ENCODE measurements at regions not wholly inside any gene's neighbourhood (a gene's known extent, or its start where the extent isn't known, plus 50 kb on each side); places are given as distances from the start of the nearest gene placed in this dataset.
"Not testable (repeated sequence)": the region's sequence is repeated elsewhere in the genome, so short reads cannot be mapped to it uniquely, and the experiment has no call there.

DNA sequence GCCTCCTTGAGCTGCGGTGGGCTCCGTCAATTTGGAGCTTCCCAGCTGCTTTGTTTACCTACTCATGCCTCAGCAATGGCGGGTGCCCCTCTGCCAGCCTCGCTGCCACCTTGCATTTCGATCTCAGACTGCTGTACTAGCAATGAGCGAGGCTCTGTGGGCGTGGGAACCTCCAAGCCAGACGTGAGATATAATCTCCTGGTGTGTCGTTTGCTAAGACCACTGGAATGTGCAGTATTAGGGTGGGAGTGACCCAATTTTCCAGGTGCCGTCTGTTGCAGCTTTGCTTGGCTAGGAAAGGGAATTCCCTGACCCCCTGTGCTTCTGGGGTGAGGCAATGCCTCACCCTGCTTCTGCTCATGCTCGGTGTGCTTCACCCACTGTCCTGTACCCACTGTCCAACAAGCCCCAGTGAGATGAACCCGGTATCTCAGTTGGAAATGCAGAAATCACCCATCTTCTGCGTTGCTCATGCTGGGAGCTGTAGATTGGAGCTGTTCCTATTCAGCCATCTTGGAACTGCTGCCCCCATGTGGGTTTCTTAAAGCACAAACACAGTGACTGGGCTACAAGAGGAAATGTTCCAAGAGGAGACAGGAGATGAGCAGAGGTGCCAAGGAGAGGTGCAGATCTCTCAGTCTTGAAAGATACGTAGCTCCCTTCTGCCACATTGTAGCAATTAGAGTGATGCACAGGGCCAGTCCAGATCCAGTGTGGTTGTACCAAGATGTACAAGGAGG is 193.0 kb upstream of the IGFBP7 start:
- no peak for DNase-seq

DNA sequence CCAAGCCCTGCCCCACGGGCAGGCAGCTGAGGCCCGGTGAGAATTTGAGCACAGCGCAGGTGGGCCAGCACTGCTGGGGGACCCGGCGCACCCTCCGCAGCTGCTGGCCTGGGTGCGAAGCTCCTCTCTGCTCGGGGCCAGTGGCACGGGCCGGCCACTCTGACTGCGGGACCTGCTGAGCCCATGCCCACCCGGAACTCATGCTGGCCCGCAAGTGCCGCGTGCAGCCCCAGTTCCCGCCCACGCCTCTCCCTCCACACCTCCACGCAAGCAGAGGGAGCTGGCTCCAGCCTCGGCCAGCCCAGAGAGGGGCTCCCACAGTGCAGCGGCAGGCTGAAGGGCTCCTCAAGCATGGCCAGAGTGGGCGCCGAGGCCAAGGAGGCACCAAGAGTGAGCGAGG is 190.1 kb upstream of the IGFBP7 start:
- DNase-seq: not testable (repeated sequence)

DNA sequence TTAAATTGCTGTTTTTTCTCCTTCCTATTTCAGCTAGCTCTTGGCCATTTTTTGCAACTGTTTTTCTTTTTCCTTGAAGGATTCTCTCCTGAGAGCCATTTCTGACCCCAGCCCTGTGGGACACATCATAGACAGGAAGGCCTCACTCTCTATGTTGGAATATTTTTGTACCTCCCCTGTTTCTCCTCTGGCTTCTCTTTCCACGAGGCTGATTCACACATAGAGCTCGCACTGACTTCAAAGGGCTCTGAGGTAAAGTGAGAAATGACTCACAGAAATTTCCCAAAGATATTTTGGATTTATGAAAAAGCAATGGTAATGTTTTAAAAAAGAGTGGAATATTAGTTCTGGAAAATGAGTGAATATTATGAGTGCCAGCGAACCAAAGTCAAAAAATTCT is 181.7 kb upstream of the IGFBP7 start:
- no peak for DNase-seq

DNA sequence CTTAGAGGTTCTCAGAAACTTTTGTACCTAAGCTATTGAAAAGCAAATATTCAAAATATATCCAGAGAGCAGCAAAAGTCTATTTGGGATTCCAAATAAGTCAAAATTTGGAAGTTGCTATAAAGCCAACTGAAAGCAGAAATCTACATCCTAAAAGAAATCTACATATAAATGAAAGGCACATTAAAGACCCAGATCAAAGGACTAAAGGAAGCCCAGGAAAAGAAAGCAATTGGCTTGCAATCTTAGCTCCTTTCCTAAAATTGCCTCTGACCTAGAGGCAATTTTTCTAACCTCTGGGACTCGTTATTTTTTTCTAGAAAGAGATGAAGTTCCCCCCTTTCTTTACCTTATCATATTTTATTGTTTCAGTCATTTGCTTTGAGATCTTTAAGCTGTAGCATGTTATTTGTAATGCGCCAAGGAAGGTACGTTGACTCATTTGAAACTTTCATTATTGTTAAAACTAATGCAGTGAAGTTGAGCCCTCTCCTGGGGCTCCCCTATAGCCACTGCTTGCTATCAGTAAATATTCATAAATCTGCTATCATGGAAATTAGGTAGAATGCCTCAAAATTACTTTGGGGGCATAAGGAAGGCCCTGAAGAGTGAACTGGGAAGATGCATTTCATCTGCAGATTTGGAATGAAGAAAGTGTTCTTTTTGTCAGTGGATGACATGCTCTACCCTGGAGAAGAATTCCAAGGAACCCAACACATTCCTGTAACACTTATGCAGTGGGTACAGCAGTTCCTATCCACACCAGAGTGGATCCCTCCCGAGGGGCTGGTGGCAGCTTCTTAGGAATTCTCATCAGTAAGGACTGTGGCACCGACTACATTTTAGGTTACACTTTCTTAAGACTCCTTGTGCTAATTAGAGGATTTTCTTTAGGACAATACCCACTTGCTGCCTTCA is 177.8 kb upstream of the IGFBP7 start:
- no peak for DNase-seq

DNA sequence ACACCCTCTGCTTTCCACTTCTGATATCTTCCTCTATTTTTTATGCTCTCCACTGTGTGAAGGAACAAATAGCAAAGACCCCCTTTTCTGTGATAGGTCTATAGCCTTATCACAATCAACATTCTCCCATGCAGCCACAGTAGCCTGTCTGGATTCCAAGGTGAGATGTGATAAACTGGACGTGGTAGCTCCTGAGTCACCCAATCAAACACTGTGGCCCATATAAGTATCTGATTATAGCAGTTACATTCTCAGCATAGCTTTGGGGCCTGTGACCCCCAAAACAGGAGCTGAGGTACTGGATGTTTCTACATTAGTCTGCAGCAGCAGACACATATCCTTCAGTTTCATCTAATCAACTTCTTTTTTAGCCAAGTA is 172.7 kb upstream of the IGFBP7 start:
- no peak for DNase-seq

DNA sequence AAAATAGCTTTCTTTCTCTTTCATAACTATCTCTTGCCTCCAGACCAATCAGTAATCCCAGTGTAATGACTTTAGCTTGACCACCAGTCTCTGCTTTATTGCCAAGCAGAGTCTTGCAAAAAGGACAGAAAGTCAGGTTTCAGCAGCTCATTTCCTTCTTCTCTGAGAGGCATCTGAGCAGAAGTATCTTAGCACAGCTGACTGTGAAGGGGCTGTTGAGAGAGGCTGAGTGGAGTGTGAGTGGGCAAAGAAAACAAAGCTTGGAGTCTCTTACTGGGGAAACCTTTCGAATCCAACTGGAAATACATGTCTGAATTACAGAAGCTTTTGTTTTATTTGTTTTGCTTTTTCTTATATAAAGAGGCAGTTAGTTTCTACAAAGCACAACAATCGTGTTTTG is 170.3 kb upstream of the IGFBP7 start:
- no peak for DNase-seq

DNA sequence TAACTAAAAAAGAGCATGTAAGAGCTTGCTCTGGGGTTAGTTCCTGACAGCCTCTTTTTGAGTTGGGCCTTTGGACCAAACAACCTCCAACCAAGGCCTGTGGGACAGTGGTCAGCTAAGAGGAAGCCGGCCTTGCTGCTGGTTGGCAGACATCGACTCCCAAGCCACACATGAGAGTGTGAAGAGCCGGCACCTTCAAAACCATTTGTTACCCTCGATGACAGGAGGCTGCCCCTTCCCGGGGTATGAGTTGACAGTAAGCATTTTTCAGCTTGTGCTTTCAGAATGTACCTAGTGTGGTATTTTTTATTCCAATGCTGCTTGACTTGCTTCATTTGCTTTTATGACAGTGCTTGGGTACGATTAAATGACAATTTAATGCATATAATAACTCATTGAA is 168.6 kb upstream of the IGFBP7 start:
- no peak for DNase-seq

DNA sequence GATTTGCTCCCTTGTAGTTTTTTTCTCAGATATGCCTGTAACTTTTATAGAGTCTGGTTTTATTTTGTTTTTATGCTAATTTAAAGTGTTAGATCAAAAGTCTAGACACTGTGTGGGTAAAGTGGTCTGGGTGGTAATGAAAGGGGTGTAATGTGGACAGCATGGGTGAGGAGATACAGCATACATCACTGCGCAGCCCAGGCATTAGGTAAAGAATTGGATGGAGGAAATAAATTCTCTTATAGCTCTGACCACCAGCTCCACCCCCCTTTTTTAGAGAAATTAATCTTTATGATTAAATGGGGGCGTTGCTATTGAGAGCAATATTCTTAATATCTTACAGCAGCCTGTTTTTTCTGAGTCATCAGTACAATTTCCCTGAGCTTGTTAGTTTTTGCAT is 163.9 kb upstream of the IGFBP7 start:
- no peak for DNase-seq

DNA sequence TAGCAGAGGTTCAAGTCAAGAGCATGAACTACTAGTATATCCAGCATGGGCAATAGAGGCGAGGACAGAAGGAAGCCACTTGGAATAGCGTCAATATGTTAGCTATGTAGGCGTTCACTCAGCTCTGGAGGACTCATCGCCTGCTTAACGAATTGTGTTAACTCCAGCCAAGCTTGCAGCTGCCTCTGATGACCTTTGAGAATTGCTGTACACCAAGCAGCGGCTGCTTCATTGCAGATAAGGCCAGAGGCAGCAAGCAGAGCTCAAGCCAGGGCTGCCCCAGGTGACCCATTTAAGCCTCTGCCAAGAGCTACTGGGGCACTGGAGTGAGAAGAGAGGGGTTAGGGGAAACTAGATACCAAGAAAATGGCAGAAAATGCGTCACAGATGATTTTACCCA is 160.2 kb upstream of the IGFBP7 start:
- DNase-seq: no peak

DNA sequence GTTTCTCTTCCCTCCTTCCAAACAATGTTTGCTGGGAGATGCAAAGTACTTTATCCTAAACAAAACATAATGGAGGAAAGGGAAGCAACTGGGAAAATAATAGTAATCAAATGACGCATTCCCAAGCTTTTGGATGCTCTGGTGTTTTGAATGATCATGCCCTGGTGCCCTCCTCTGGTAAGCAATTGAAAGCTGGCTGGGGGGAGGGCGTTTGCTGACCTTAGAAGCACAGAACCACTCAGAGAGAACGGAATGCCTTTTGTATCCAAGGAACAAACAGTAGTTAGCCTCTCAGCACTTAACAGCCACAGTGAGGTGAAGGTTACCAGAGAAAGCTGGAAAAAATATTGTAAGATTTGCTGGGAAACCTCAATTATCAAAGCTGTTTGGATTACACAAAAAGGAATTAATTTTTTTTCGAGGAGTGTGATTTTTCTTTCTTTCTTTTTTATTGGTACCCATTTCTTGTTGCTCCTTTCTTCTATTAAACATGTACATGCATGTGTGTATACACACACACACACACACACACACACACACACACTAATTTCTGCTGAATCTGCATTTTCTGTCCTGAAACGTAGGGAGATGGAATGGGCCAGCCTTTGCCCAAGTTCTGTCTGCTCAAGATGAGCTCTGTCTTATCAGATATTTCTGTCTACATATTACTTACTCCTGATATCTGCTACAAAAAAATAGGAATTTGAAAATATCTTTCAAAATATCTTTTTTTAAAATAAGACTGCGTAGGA is 155.8 kb upstream of the IGFBP7 start:
- no peak for DNase-seq

DNA sequence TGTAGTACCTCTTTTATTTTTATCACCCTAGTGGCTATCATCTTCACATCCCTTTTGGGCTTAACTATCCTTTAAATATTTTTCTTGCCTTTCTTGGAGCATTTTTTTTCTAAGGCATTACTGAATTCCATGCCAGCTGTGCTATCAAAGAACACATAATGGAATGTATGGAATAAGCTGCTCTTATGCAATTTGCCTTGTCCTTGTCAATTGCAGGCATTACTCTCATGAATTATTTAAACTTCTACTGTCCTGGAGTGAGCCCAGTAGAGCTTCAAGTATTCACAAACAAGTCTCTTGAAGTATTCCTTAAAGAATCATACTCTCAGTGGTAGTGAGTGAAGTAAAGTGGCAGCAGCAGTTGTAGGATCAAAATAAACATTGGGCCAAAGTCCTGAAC is 144.6 kb upstream of the IGFBP7 start:
- DNase-seq: no peak

DNA sequence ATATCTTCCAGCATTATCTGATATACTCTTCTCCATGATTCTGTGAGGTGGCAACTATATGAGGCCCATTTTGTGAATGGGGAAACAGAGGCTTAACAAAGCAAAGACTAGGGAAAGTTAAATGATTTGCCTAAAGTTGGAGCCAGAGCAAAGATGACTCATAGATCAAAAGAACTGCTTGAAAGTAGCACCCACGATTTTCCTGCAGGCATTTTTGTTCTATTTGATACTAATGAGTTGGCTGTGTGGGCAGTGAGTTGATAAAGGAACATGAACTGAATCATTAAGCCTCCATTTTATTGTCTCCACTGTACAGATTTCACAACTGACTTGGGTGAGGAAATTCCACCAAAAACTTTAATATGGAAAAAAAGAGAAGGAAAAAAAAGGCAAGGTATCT is 138.9 kb upstream of the IGFBP7 start:
- DNase-seq: no peak

DNA sequence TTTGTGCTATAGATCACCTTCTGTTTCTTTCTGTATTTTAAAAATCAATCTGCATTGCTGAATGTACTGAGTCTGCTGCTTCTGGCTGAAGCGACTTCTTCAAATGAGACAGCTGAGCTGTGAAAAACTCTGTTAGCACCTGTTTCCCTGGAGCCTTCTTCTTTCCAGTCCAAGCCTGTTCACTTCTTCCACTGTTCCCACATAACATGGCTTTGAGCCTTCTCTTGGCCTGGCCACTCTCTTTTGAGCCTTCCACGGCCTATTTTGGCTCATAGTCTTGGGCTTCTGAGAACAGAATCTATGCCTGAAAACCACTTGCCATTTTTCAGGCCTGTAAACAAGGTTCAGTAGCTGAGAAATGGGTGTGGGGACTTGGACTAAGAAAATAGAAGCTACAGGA is 132.9 kb upstream of the IGFBP7 start:
- no peak for DNase-seq

DNA sequence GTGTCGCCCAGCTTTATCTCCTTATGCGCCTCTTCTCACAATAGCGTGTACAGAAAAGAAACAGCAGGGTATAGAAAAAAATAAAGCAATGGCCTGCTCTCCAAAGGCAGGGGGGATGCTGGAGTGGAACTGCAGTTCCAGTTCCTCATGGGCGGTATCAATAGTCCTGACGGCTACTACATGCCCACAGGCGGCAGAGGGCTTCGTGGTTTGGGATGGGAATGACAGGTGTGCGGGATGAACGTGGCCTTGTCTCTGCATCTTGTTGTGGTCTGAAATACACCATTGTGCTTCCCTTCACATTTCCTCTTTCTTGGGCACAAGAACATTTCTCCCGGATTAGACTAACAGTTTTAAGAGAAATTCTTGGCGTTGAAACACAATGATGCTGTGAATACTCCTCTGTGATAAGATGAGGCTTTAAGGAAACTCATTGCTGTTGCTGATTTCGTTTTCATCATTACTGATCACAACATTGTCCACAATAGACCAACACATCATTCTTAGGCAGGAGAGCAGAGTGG is 124.1 kb upstream of the IGFBP7 start:
- no peak for DNase-seq

DNA sequence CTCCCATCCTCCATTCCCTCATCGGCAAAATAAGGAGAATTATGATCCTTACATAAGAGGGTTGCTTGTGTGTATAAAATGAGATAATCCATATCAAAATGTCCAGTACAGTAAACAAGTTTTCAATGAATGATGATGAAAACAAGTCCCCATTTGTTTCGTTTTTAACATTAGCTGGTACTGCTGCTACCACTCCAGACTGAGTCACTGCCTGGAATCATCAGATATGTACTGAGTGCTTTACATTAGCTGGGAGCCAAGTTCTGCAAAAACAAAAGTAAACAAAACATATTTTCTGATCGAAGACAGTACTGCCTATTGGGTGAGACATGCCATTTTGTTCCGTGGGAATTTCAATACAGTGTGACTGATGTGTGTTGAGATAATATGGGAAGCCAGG is 123.2 kb upstream of the IGFBP7 start:
- DNase-seq: no peak

DNA sequence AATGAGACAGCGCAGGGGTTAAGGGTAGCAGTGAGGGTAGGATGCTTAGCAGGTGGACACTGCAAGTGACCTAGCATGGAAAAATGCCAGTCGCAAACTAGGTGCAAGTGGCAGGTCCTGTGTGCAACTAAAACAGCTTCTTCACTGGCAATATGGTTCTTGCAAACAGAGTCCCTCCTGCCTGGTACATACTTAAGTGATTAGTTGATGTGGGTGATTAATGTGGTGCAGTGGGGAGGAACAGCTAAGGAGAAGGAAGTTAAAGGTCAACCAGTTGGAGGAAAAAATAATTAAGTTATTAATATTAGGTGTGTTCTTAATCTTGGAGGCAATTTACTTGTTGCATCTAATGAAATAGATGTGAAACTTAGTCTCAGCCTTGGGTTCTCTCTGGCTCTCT is 121.6 kb upstream of the IGFBP7 start:
- DNase-seq: no peak

DNA sequence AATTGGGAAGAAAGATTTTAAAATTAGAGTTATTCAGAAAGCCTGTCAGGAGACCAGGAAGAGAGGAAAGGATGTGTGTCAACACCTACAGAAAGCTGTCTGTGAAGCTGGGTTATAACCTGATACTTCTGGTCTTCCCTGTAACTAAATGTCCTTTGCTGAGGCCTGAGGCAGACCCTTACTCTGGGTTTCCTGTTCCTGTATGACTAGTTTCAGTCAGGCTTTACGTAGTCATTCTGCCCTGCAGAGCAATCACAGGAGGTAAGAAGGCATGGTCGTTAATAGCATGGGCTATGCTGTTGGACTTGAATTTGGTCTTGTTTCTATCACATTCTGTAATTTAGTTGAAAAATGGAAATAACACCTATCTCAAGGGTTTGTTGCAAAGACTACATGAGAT is 110.5 kb upstream of the IGFBP7 start:
- no peak for DNase-seq

DNA sequence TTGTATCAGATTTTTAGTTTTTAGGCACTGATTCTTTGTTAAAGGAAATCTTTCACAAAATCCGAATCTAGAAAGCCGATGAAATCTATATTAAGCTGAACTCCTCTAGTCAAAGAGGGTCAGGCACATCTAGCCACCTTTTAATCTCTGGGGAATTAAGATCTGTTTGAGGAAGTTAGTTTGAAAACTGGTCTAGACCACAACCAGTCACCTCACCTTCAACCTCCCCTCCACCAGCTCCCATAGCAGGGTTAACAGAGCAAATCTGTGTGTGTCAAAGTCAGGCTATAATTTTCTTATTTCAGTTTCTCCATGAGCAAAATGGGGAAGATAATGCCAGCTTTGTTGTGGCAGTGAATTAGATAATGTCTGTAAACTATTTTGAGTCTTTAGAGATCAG is 110.0 kb upstream of the IGFBP7 start:
- no peak for DNase-seq

DNA sequence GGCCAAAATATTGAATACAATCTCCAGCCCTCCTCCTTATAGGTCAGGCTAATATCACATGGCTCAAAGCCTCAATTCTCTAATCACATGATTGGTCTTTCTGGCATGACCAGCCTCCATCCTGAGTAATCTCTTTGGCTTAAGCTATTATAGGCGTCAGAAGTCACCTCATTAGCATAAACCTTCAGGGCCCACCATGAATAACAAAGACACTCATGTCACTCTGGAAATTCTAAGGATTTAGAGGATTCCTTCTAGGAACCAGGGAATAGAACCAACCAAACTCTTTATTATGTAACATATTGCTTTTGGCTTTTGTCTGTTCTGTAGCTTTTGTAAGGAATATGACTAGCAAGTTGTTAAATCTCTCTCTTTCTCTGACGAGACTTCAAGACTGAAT is 109.2 kb upstream of the IGFBP7 start:
- no peak for DNase-seq

DNA sequence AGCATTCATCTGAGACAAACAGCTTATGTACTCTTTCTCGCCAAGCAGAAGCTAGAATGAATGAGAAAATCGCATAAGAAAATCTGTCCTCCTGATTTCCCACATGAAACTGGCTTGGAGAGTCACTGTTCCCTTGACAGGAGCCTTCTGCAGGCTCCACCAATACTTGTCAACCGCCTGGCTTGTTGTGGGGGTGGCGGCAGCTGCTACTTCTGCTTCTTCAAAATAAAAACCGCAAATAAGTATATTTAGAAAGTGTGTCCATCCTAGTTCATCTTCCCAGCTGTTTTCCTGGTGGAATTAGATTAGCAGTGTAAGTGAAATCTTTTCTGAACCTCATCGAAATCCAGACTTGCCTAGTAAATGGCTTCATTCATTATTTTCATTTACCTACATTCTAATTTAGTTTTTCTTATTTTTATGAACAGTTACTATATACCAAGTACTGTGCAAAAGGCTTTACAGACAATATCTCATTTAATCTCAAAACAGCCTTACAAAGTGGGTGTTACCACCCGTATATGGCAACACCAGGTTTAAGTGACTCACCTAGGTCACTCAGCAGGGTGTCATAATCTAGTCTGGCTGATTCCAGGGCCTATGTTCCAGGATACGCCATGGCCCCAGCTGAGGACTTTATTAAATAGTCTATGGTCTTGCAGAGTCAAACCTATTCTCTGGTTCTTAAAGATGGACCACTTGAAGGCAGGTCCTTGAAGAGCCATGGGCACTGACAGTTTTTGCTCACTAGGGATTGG is 104.6 kb upstream of the IGFBP7 start:
- DNase-seq: no peak

DNA sequence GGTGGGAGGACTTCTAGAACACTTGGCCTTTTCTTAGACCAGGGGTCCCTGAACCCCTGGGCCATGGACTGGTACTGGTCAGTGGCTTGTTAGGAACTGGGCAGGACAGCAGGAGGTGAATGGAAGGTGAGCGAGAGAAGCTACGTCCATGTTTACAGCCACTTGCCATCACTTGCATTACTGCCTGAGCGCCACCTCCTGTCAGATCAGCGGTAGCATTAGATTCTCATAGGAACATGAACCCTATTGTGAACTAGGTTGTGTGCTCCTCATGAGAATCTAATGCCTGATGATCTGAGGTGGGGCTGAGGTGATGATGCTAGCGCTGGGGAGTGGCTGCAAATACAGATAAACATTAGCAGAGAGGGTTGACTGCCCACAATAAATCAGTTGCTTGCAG is 100.9 kb upstream of the IGFBP7 start:
- DNase-seq: no peak

DNA sequence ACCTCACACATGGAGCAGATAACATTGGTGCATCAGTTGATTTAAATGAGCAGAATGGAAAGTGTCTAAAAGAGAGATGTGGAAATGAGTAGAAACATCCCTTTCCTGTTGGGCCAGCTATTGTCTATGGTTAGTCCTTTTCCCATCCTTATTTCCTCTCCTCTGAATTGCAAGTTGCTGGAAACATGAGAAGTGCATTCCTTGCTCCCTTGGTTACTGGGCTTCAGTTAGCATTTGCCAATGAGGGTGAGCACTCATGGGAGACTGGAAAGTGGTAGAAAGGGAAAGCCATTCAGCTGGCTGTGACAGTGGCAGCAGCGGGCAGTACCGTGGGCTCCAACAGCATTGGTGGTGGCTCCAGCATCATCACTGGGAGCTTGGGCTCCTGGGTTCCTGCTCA is 96.0 kb upstream of the IGFBP7 start:
- no peak for DNase-seq

DNA sequence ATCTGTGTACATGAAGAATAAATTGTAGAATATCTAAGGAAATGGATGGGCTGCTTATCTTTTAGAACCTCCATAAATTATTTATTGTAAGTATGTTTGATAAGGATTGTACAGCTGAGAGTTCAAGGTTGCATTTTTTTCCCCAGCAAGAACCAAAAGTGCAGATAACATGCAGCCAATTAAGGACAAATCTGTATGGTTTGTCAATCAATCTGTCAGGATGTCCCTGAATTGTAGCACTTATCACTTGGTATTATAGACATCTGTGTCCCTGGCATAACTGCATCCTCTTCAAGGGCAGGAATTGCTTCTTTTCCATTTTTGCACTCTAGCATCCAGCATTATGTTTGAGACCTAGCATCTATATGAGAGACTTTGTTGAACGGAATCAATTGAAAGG is 95.4 kb upstream of the IGFBP7 start:
- DNase-seq: no peak

Measured in CD4-positive, alpha-beta T cell treated with Interleukin-4 for 4 hours (primary cell).